Vagina (tissue), 2 donors: ENCODE measurements at regions not wholly inside any gene's neighbourhood (a gene's known extent, or its start where the extent isn't known, plus 50 kb on each side); places are given as distances from the start of the nearest gene placed in this dataset.

Source experiments
- CTCF ChIP-seq, 3 experiments: fragments of 450-650 bp in 2 of 3; fragments of 200-600 bp in 1 of 3; sonication (generic) in 1 of 3; IDR thresholded peaks; one replicate each; pipeline ENCODE4 v1.5.1; 2017 to 2019; ENCODE audit warnings: antibody characterized with exemption in 3 of 3, mild to moderate bottlenecking in 2 of 3, moderate library complexity in 2 of 3
- POLR2A ChIP-seq, 2 donors: fragments of 450-650 bp; IDR thresholded peaks; one replicate each; pipeline ENCODE4 v1.6.1; 2017; ENCODE audit warnings: antibody characterized with exemption in 2 of 2, mild to moderate bottlenecking in 2 of 2, moderate library complexity in 2 of 2
- POLR2AphosphoS5 ChIP-seq, 2 donors: sonication (generic); formaldehyde crosslinking; IDR thresholded peaks; one replicate each; pipeline ENCODE4 v1.9.0; 2017; ENCODE audit warnings: antibody characterized with exemption in 2 of 2, mild to moderate bottlenecking in 2 of 2, low read depth in 1 of 2; ENCODE audit not compliant: insufficient read depth in 1 of 2

GRCh38 chr9:107212613-107213012 lies 70.5 kb upstream of the RAD23B start:
- TF ChIP-seq CTCF (IDR thresholded peaks at IDR 0.05) (no peak), POLR2AphosphoS5 (IDR thresholded peaks at IDR 0.05; ENCODE audit: insufficient read depth in 1 of 2, low read depth in 1 of 2) (no peak), POLR2A (IDR thresholded peaks at IDR 0.05) (no peak)
